Neutrophil (primary cell): ENCODE measurements at regions not wholly inside any gene's neighbourhood (a gene's known extent, or its start where the extent isn't known, plus 50 kb on each side); places are given as distances from the start of the nearest gene placed in this dataset.
"Not testable (repeated sequence)": the region's sequence is repeated elsewhere in the genome, so short reads cannot be mapped to it uniquely, and the experiment has no call there.

Source experiments
- H3K27ac ChIP-seq: fragments of 200-600 bp; sonication (generic); 2 replicates; pipeline ENCODE4 v1.5.1; 2016; ENCODE audit warnings: mild to moderate bottlenecking, moderate library complexity
- H3K27me3 ChIP-seq: fragments of 200-600 bp; sonication (generic); 2 replicates; pipeline ENCODE4 v1.6.0; 2016; ENCODE audit warnings: mild to moderate bottlenecking
- H3K36me3 ChIP-seq: fragments of 200-600 bp; sonication (generic); 2 replicates; pipeline ENCODE4 v1.5.1; 2017
- H3K4me1 ChIP-seq, 2 experiments: fragments of 200-600 bp in 1 of 2; sonication (generic) in 1 of 2; 1 replicate in 1 of 2; 2 replicates in 1 of 2; pipeline versions ENCODE4 v1.5.1 to v1.6.1; 2013 to 2016; ENCODE audit warnings: low read depth in 1 of 2, low read length in 1 of 2, mild to moderate bottlenecking in 1 of 2, moderate library complexity in 1 of 2; ENCODE audit not compliant: control insufficient read depth in 1 of 2, insufficient read depth in 1 of 2
- H3K4me3 ChIP-seq, 2 experiments: fragments of 200-600 bp in 1 of 2; sonication (generic) in 1 of 2; 1 replicate in 1 of 2; 2 replicates in 1 of 2; pipeline ENCODE4 v1.5.1; 2013 to 2016; ENCODE audit warnings: low read depth in 1 of 2, low read length in 1 of 2, mild to moderate bottlenecking in 1 of 2, moderate library complexity in 1 of 2
- H3K9me3 ChIP-seq: fragments of 200-600 bp; sonication (generic); 2 replicates; pipeline ENCODE4 v1.5.1; 2016
- CTCF ChIP-seq: fragments of 200-600 bp; sonication (generic); IDR thresholded peaks from 2 replicates; pipeline ENCODE4 v1.5.1; 2016; ENCODE audit warnings: antibody characterized with exemption

GRCh38 chr3:95810462-95810861 is 1003.9 kb upstream of the EPHA6 start:
- TF ChIP-seq CTCF = no peak
- no peak overlapping the region for H3K27ac ChIP-seq
- no peak overlapping the region for H3K4me3 ChIP-seq
- H3K9me3 ChIP-seq = no peaks in the 10 kb centered on the region
- H3K36me3 ChIP-seq = no peaks in the 10 kb centered on the region
- no peaks in the 10 kb centered on the region for H3K27me3 ChIP-seq
- no peaks in the 10 kb centered on the region for H3K4me1 ChIP-seq

- H3K36me3 ChIP-seq = no peaks in the 10 kb centered on the region
- no peak overlapping the region for H3K27ac ChIP-seq
- no peaks in the 10 kb centered on the region for H3K4me1 ChIP-seq
- H3K9me3 ChIP-seq = no peaks in the 10 kb centered on the region
- no peak for TF ChIP-seq CTCF
- H3K27me3 ChIP-seq = no peaks in the 10 kb centered on the region
- H3K4me3 ChIP-seq = no peak overlapping the region
Observed at GRCh38 chr3:95813244-95813643, 1001.1 kb upstream of the EPHA6 start.

GRCh38 chr3:95815828-95816227 is 998.6 kb upstream of the EPHA6 start:
- no peaks in the 10 kb centered on the region for H3K4me1 ChIP-seq
- no peak for TF ChIP-seq CTCF
- H3K4me3 ChIP-seq = no peak overlapping the region
- H3K27me3 ChIP-seq = no peaks in the 10 kb centered on the region
- H3K9me3 ChIP-seq = no peaks in the 10 kb centered on the region
- no peak overlapping the region for H3K27ac ChIP-seq
- H3K36me3 ChIP-seq = no peaks in the 10 kb centered on the region

GRCh38 chr3:95826419-95826818 is 988.0 kb upstream of the EPHA6 start:
- Histone ChIP-seq H3K4me1 (no peaks in the 10 kb centered on the region), H3K36me3 (no peaks in the 10 kb centered on the region), H3K9me3 (no peaks in the 10 kb centered on the region), H3K27ac (no peak overlapping the region), H3K27me3 (no peaks in the 10 kb centered on the region), H3K4me3 (no peak overlapping the region)
- TF ChIP-seq CTCF = no peak

GRCh38 chr3:95832146-95832545 is 982.2 kb upstream of the EPHA6 start:
- H3K9me3 ChIP-seq = no peaks in the 10 kb centered on the region
- H3K4me3 ChIP-seq = no peak overlapping the region
- H3K27me3 ChIP-seq = no peaks in the 10 kb centered on the region
- H3K27ac ChIP-seq = no peak overlapping the region
- no peaks in the 10 kb centered on the region for H3K4me1 ChIP-seq
- TF ChIP-seq CTCF = no peak
- H3K36me3 ChIP-seq = no peaks in the 10 kb centered on the region

GRCh38 chr3:95860628-95861027 is 953.8 kb upstream of the EPHA6 start:
- not testable (repeated sequence) for H3K9me3 ChIP-seq, H3K27ac ChIP-seq, H3K4me3 ChIP-seq, H3K27me3 ChIP-seq, H3K36me3 ChIP-seq, H3K4me1 ChIP-seq
